Hepatocyte (in vitro differentiated cells): ENCODE measurements at regions not wholly inside any gene's neighbourhood (a gene's known extent, or its start where the extent isn't known, plus 50 kb on each side); places are given as distances from the start of the nearest gene placed in this dataset.

Source experiments
- DNase-seq: peaks from one replicate; pipeline ENCODE4 v3.0.0-alpha.2; 2016; ENCODE audit warnings: low spot score
- H2AFZ ChIP-seq: fragments of 200-600 bp; sonication (generic); 2 replicates; pipeline ENCODE4 v1.6.0; 2016; ENCODE audit warnings: antibody characterized with exemption, mild to moderate bottlenecking
- H3K27ac ChIP-seq: fragments of 200-600 bp; sonication (generic); 2 replicates; pipeline ENCODE4 v1.5.1; 2016; ENCODE audit warnings: mild to moderate bottlenecking
- H3K27me3 ChIP-seq: fragments of 200-600 bp; sonication (generic); 2 replicates; pipeline ENCODE4 v1.6.1; 2016
- H3K36me3 ChIP-seq: fragments of 200-600 bp; sonication (generic); replicated peaks from 2 replicates; pipeline ENCODE4 v1.5.1; 2016; ENCODE audit warnings: low read depth; ENCODE audit not compliant: insufficient read depth
- H3K4me1 ChIP-seq: fragments of 200-600 bp; sonication (generic); 2 replicates; pipeline ENCODE4 v1.5.1; 2016; ENCODE audit warnings: mild to moderate bottlenecking, moderate library complexity; ENCODE audit not compliant: insufficient read depth
- H3K4me2 ChIP-seq: fragments of 200-600 bp; sonication (generic); 2 replicates; pipeline ENCODE4 v1.6.0; 2016
- H3K4me3 ChIP-seq: fragments of 200-600 bp; sonication (generic); 2 replicates; pipeline ENCODE4 v1.5.1; 2016; ENCODE audit warnings: mild to moderate bottlenecking
- H3K79me2 ChIP-seq: fragments of 200-600 bp; sonication (generic); 2 replicates; pipeline ENCODE4 v1.6.0; 2017; ENCODE audit warnings: mild to moderate bottlenecking
- H3K9me2 ChIP-seq: fragments of 200-600 bp; sonication (generic); replicated peaks from 2 replicates; pipeline ENCODE4 v1.6.0; 2017; ENCODE audit warnings: mild to moderate bottlenecking; ENCODE audit not compliant: insufficient read depth
- H3K9me3 ChIP-seq: fragments of 200-600 bp; sonication (generic); 2 replicates; pipeline ENCODE4 v1.5.1; 2016; ENCODE audit warnings: low read depth, mild to moderate bottlenecking
- H4K20me1 ChIP-seq: fragments of 200-600 bp; sonication (generic); 2 replicates; pipeline ENCODE4 v1.6.0; 2016; ENCODE audit warnings: mild to moderate bottlenecking; ENCODE audit not compliant: insufficient read depth, poor library complexity, severe bottlenecking
- CTCF ChIP-seq: fragments of 200-600 bp; sonication (generic); IDR thresholded peaks from 2 replicates; pipeline ENCODE4 v1.5.1; 2016; ENCODE audit warnings: antibody characterized with exemption, mild to moderate bottlenecking; ENCODE audit not compliant: poor library complexity
- EZH2 ChIP-seq: fragments of 200-600 bp; sonication (generic); IDR thresholded peaks from 2 replicates; pipeline ENCODE4 v1.6.1; 2016; ENCODE audit warnings: antibody characterized with exemption, mild to moderate bottlenecking, borderline replicate concordance
- EZH2phosphoT487 ChIP-seq: fragments of 200-600 bp; sonication (generic); IDR thresholded peaks from one replicate; pipeline ENCODE4 v1.6.1; 2018; ENCODE audit warnings: antibody characterized with exemption, mild to moderate bottlenecking, low read depth, moderate library complexity; ENCODE audit not compliant: unreplicated experiment, severe bottlenecking
- WGBS: methylation state at CpG from one replicate; pipeline ENCODE4 v1.1.6; 2016; ENCODE audit warnings: low lambda C conversion rate; ENCODE audit errors: missing lambda C conversion rate; 5-methylcytosine and 5-hydroxymethylcytosine counted together

- TF ChIP-seq CTCF = no peak
- no peak for TF ChIP-seq EZH2phosphoT487
- TF ChIP-seq EZH2 = no peak
- Histone ChIP-seq H3K9me3 (no peaks in the 10 kb centered on the region), H3K4me1 (no peaks in the 10 kb centered on the region), H3K4me2 (no peak overlapping the region), H3K9me2 (no peaks in the 10 kb centered on the region), H3K27me3 (no peaks in the 10 kb centered on the region), H3K27ac (peak overlapping the region; percentile 29), H3K79me2 (no peaks in the 10 kb centered on the region), H3K36me3 (no peaks in the 10 kb centered on the region), H4K20me1 (no peaks in the 10 kb centered on the region), H2AFZ (no peak overlapping the region), H3K4me3 (no peak overlapping the region)
- 39% methylated on average over 2 of the region's 2 CpGs for WGBS
- peak; percentile 41 for DNase-seq
Observed at GRCh38 chr4:83757121-83757621, 221.3 kb downstream of the GPAT3 start.

- Histone ChIP-seq H3K4me1 (no peaks in the 10 kb centered on the region), H3K9me3 (no peaks in the 10 kb centered on the region), H3K36me3 (no peaks in the 10 kb centered on the region), H3K27me3 (no peaks in the 10 kb centered on the region), H3K27ac (no peak overlapping the region), H3K9me2 (no peaks in the 10 kb centered on the region), H3K4me3 (no peak overlapping the region), H2AFZ (no peak overlapping the region), H3K4me2 (no peak overlapping the region), H3K79me2 (no peaks in the 10 kb centered on the region), H4K20me1 (no peaks in the 10 kb centered on the region)
- no peak for DNase-seq
- no peak for TF ChIP-seq EZH2phosphoT487
- TF ChIP-seq CTCF = no peak
- no peak for TF ChIP-seq EZH2
- 78% methylated on average over 2 of the region's 2 CpGs for WGBS
Observed at GRCh38 chr4:83753260-83753659, 217.4 kb downstream of the GPAT3 start.

- peak; percentile 12 for DNase-seq
Observed at GRCh38 chr4:83751336-83751949, 215.5 kb downstream of the GPAT3 start.

More at GRCh38 chr4:83751336-83751949, 215.5 kb downstream of the GPAT3 start:
- TF ChIP-seq CTCF = no peak
- no peak for TF ChIP-seq EZH2
- no peak for TF ChIP-seq EZH2phosphoT487
- Histone ChIP-seq H2AFZ (no peak overlapping the region), H3K4me2 (no peak overlapping the region), H3K36me3 (no peaks in the 10 kb centered on the region), H3K9me3 (no peaks in the 10 kb centered on the region), H3K9me2 (no peaks in the 10 kb centered on the region), H3K4me3 (no peak overlapping the region), H3K79me2 (no peaks in the 10 kb centered on the region), H3K27me3 (no peaks in the 10 kb centered on the region), H3K27ac (peak overlapping the region; percentile 66), H4K20me1 (no peaks in the 10 kb centered on the region), H3K4me1 (no peaks in the 10 kb centered on the region)
- 60% methylated on average over 1 of the region's 1 CpG for WGBS
